GM21360 (cell line): ENCODE measurements at regions not wholly inside any gene's neighbourhood (a gene's known extent, or its start where the extent isn't known, plus 50 kb on each side); places are given as distances from the start of the nearest gene placed in this dataset.

Source experiments
- ATAC-seq: cut with Tn5 transposase; IDR thresholded peaks from one replicate; pipeline ENCODE4 v1.9.1; 2021; ENCODE audit warnings: mild to moderate bottlenecking, moderate library complexity; ENCODE audit not compliant: unreplicated experiment

- no peak for ATAC-seq
Observed at GRCh38 chr13:39232401-39232980, 194.2 kb downstream of the NHLRC3 start.

- no peak for ATAC-seq
Observed at GRCh38 chr13:39232999-39233398, 194.7 kb downstream of the NHLRC3 start.

DNA sequence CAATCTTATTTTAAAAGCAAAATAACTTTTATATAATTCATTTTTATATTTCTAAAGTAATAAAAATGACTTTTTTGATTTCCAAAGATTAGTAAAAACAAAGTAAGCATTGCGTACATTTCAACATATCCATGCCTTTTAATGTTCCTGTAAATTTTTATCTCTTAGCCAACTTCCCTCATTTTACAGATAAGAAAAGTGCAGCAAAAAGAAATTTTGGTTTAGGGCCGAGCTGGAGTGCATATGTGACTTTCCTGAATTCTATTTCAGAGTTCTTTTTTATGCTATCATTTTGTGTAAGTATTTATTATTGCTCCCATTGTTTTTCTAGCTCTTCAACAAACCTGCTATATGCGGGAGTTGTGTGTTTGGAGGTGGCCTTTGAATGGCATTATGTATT, 195.3 kb downstream of the NHLRC3 start:
- no peak for ATAC-seq

DNA sequence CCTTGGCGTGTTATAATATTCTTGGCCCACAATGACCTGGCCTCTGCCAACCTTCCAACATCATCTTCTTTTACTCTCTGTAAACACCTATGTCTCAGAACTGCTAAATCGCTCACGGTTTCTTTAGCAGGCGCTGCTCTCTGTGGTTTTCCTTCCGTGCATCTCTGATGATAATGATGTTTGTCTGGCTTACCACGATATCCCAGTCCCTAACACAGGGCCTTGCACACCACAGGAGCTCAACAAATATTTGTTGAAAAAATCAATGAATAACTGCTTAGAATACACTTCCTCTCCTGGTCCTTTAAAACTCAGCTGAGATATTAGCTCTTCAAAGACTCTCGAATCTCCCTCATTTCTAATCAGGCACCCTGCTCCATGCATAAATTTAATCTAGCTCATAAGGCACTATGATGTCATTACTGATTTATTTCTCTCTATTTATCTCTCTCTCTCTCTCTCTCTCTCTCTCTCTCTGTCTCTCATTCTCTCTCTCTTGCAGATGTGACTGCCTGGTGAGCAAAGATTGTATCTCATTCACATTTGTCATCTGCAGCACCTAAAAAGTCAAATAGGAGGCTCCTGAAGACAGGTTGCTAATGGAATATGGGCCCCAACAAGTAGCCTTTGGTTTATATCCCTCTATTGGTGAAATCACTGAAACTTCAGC, 206.4 kb downstream of the NHLRC3 start:
- no peak for ATAC-seq

- ATAC-seq = no peak
Observed at GRCh38 chr13:39245688-39246087, 207.4 kb downstream of the NHLRC3 start.

DNA sequence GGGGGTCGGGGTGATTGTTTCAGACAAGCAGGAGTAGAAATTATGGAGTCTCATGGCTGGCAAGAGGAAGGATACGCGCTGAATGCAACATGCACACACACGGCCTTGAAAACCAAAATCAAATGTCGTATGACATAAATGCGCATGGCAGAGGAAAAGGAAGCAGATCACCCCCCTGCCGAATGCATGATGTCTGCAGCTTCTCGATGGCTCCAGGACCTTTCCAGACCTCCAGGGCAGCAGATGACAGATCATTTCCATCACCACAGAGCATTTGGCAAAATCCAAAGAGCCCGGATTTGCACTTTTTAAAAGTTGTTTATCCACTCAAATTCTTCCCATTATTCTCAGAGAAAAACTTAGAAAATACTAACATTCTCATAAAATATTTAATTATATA, 211.7 kb downstream of the NHLRC3 start:
- ATAC-seq = no peak

GRCh38 chr13:39250440-39250839, 212.2 kb downstream of the NHLRC3 start:
- ATAC-seq = no peak

DNA sequence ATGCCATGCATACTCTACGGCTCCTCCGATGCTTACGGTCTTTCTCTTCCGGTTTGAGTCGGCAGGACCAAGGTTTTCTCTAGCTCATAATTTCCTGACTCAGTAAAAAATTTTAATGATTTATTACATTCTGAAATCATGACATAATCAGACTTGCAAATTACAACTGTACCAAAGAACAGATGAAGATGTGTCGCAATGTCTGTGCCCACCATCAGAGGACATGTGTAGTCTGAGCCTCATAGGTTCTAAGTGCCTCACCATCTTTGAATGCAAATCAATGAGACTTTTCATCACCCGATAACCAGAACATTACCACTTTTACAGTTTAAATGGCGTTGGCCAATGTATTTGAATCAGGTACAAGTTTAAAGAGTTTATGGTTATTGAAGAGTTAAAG, 213.1 kb downstream of the NHLRC3 start:
- no peak for ATAC-seq

GRCh38 chr13:39253774-39254173, 215.5 kb downstream of the NHLRC3 start:
- no peak for ATAC-seq

GRCh38 chr13:39254601-39255000, 216.3 kb downstream of the NHLRC3 start:
- ATAC-seq = no peak

GRCh38 chr13:39257642-39258041, 219.4 kb downstream of the NHLRC3 start:
- ATAC-seq = no peak

DNA sequence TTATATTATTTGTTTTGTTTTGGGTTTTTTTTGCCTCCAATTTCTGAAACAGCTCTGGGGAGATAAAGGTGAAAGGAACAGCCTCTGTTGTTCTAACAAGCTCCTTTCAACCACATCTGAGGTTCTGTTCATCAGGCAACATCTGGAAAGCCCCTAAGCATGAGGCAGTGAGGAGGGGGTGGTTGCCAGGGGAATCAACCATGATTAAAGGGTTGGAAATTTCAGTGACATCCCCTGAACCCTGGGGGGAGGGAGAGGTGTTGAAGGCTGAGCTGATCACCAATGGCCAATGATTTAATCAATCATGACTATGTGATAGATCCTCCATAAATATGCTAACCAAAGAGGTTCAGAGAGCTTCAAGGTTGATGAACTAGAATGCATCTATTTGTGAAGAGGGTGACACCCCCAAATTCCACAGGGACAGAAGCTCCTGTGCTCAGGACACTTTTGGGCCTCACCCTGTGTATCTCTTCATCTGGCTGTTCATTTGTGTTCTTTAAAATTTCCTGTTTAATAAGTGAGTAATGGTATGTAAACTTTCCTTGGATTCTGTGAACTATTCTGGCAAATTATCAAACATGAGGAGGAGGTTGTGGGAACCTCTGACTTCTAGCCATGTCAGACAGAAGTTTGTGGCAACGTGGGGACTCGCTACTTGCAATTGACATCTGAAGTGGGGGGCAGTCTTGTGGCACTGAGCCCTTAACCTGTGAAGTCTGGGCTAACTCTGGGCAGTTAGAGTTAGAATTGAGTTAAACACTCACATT, 221.3 kb downstream of the NHLRC3 start:
- no peak for ATAC-seq

- peak; percentile 85 for ATAC-seq
Observed at GRCh38 chr13:39263033-39263432, 224.8 kb downstream of the NHLRC3 start.

- ATAC-seq = no peak
Observed at GRCh38 chr13:39263531-39263930, 225.3 kb downstream of the NHLRC3 start.

DNA sequence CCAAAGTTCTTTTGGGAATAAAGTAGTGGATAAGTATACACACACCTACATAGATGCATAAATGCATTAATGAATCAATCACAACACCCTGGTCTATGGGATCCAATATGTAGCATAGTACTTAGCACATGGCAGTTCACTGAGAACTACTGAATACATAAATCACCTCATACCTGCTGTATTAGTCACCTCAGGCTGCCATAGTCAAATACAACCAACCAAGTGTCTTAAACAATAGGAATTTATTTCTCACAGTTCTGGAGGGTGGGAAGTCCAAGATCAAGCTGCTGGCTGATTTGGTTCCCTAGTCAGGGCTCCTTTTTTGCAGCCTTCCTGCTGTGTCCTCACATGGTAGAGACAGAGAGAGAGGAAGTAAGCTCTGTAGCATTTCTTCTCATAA, 228.2 kb downstream of the NHLRC3 start:
- no peak for ATAC-seq

DNA sequence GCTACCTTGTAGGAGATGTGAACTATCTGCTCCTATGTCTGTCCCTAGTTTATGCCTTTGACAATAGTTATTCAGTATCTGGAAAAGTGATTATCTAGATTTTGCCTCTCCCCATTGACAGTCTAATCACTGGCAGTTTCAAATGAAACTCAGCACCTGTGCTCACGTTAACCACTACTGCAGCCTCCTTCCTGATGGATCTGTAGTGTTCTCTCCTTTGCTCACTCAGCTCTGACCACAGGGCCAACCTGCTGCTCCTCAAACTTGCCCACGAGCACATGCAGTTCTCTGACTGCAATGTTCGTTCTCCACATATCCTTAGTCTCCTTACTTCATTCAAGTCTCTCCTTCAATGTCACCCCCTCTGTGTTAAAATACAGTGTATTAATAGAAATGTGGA, 230.1 kb downstream of the NHLRC3 start:
- ATAC-seq = no peak

DNA sequence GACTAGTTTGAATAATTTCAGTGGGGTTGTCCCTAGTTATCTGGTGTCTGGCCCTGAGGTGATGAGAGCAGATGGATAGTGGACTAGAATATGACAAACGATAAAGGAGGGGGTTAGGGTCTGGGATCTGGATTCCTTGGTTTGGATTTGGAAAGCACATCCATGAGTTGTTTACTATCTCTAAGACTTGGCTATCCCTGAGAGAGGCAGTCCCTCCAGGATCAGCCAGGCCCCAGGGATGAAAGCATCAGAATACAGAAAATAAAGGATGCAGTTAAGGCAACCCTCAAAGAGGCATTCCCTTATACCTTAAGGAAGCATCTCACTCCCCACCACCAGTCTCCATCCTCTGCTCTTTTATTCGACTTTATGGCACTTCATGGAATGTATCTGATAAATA, 230.7 kb downstream of the NHLRC3 start:
- no peak for ATAC-seq

GRCh38 chr13:39269411-39269810, 231.2 kb downstream of the NHLRC3 start:
- no peak for ATAC-seq

- ATAC-seq = no peak
Observed at GRCh38 chr13:39272994-39273393, 234.7 kb downstream of the NHLRC3 start.

GRCh38 chr13:39273953-39274738, 235.9 kb downstream of the NHLRC3 start:
- ATAC-seq = no peak

DNA sequence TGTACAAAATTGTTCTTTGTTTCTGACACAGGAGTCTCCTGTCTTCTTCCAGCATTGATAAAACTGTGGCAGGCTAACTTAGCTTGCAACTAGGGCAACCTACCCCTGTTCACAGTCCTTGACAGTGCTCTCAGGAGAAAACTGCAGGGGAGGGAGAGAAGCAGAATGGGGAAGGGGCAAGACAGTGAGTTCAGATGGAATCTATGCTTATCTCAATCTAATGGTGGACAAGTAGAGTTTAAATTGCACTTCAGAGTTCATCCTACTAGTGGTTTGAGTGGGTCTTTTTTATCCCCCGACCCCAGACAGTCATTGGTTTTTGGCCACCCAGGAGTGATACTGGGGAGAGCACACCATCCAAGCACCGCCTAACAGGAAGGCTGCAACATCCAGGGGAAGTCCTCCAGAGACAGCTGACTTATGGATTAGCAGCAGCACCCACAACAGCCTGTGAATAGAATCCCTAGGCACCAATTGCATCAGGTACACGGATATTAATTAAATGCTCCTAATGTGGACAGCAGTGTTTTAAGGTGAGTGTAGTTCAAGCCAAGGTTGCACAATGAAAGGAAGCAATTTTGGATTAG, 236.6 kb downstream of the NHLRC3 start:
- ATAC-seq = no peak
